D721Med (cell line): ENCODE measurements at regions not wholly inside any gene's neighbourhood (a gene's known extent, or its start where the extent isn't known, plus 50 kb on each side); places are given as distances from the start of the nearest gene placed in this dataset.

Experiments used
- DNase-seq: peaks from one replicate; pipeline ENCODE4 v3.0.0; 2011; ENCODE audit warnings: low spot score; ENCODE audit not compliant: insufficient read length
- FAIRE-seq: peaks from 2 replicates; lab custom pipeline; 2011; peaks lifted over from hg19 to GRCh38; lab: Jason Lieb, UNC
- CTCF ChIP-seq: IDR thresholded peaks from 2 replicates; pipeline ENCODE4 v1.5.1; 2012; ENCODE audit warnings: mild to moderate bottlenecking, control low read depth; ENCODE audit not compliant: insufficient read depth; ENCODE audit errors: missing control alignments

- FAIRE-seq: no peak
- no peak for DNase-seq
- no peak for TF ChIP-seq CTCF
These were observed 50.6 kb upstream of the ZNF385D start for GRCh38 chr3:21801631-21802030.

GRCh38 chr3:21803604-21804003, 52.6 kb upstream of the ZNF385D start:
- DNase-seq: no peak

GRCh38 chr3:21804330-21804729, 53.3 kb upstream of the ZNF385D start:
- TF ChIP-seq CTCF: no peak
- FAIRE-seq (no peak), DNase-seq (no peak)

More at GRCh38 chr3:21803604-21804003, 52.6 kb upstream of the ZNF385D start:
- no peak for FAIRE-seq
- TF ChIP-seq CTCF: no peak

- no peak for TF ChIP-seq CTCF
- DNase-seq (no peak), FAIRE-seq (no peak)
These were observed 55.7 kb upstream of the ZNF385D start for GRCh38 chr3:21806733-21807132.

- DNase-seq (no peak), FAIRE-seq (no peak)
- no peak for TF ChIP-seq CTCF
These were observed 74.7 kb upstream of the ZNF385D start for GRCh38 chr3:21825684-21826083.

- no peak for TF ChIP-seq CTCF
- DNase-seq: no peak
- FAIRE-seq: no peak
These were observed 75.4 kb upstream of the ZNF385D start for GRCh38 chr3:21826416-21826815.

GRCh38 chr3:21830541-21830940, 79.5 kb upstream of the ZNF385D start:
- no peak for TF ChIP-seq CTCF
- no peak for DNase-seq
- FAIRE-seq: no peak
